UCSD-AML1 (cell line): ENCODE measurements at regions not wholly inside any gene's neighbourhood (a gene's known extent, or its start where the extent isn't known, plus 50 kb on each side); places are given as distances from the start of the nearest gene placed in this dataset.

Source experiments
- DNase-seq: peaks from one replicate; lab custom pipeline; 2025; ENCODE audit not compliant: unreplicated experiment; lab: John Stamatoyannopoulos, UW

GRCh38 chr7:96495751-96496216, 173.9 kb upstream of the SLC25A13 start:
- no peak for DNase-seq

- DNase-seq: no peak
Observed at GRCh38 chr7:96486681-96487080, 164.8 kb upstream of the SLC25A13 start.

- no peak for DNase-seq
Observed at GRCh38 chr7:96484845-96485244, 162.9 kb upstream of the SLC25A13 start.

- DNase-seq: no peak
Observed at GRCh38 chr7:96484091-96484490, 162.2 kb upstream of the SLC25A13 start.

GRCh38 chr7:96481796-96482195, 159.9 kb upstream of the SLC25A13 start:
- DNase-seq: no peak

GRCh38 chr7:96479015-96479645, 157.2 kb upstream of the SLC25A13 start:
- DNase-seq: no peak

GRCh38 chr7:96471606-96472005, 149.7 kb upstream of the SLC25A13 start:
- no peak for DNase-seq

- no peak for DNase-seq
Observed at GRCh38 chr7:96452146-96452545, 130.2 kb upstream of the SLC25A13 start.

GRCh38 chr7:96449094-96449493, 127.2 kb upstream of the SLC25A13 start:
- no peak for DNase-seq

GRCh38 chr7:96447109-96447645, 125.3 kb upstream of the SLC25A13 start:
- no peak for DNase-seq

- no peak for DNase-seq
Observed at GRCh38 chr7:96441436-96442084, 119.7 kb upstream of the SLC25A13 start.

GRCh38 chr7:96440328-96440727, 118.4 kb upstream of the SLC25A13 start:
- no peak for DNase-seq

GRCh38 chr7:96436880-96437279, 115.0 kb upstream of the SLC25A13 start:
- no peak for DNase-seq

- DNase-seq: peak; percentile 25
Observed at GRCh38 chr7:96430356-96430755, 108.5 kb upstream of the SLC25A13 start.

GRCh38 chr7:96427143-96427542, 105.2 kb upstream of the SLC25A13 start:
- DNase-seq: no peak

- DNase-seq: no peak
Observed at GRCh38 chr7:96426685-96427084, 104.8 kb upstream of the SLC25A13 start.

- DNase-seq: no peak
Observed at GRCh38 chr7:96426027-96426426, 104.1 kb upstream of the SLC25A13 start.

- DNase-seq: no peak
Observed at GRCh38 chr7:96424411-96424810, 102.5 kb upstream of the SLC25A13 start.

GRCh38 chr7:96422388-96422787, 100.5 kb upstream of the SLC25A13 start:
- no peak for DNase-seq

- DNase-seq: no peak
Observed at GRCh38 chr7:96418581-96418980, 96.7 kb upstream of the SLC25A13 start.

- no peak for DNase-seq
Observed at GRCh38 chr7:96417784-96418183, 95.9 kb upstream of the SLC25A13 start.

GRCh38 chr7:96416599-96416998, 94.7 kb upstream of the SLC25A13 start:
- no peak for DNase-seq

- no peak for DNase-seq
Observed at GRCh38 chr7:96416116-96416515, 94.2 kb upstream of the SLC25A13 start.
